CD14-positive monocyte (primary cell): ENCODE measurements at regions not wholly inside any gene's neighbourhood (a gene's known extent, or its start where the extent isn't known, plus 50 kb on each side); places are given as distances from the start of the nearest gene placed in this dataset.
"Not testable (repeated sequence)": the region's sequence is repeated elsewhere in the genome, so short reads cannot be mapped to it uniquely, and the experiment has no call there.

Experiments used
- DNase-seq, 3 donors: peaks; one replicate each; pipeline ENCODE4 v3.0.0-alpha.2; 2011 to 2022
- H2AFZ ChIP-seq: 2 replicates; pipeline ENCODE4 v1.6.0; 2012; ENCODE audit warnings: mild to moderate bottlenecking, low read depth, low read length, inconsistent platforms; ENCODE audit not compliant: insufficient read depth, poor library complexity, severe bottlenecking
- H3K27ac ChIP-seq, 2 donors: 1 replicate in 1 of 2; 2 replicates in 1 of 2; pipeline ENCODE4 v1.5.1; 2012 to 2013; ENCODE audit warnings: low read length in 2 of 2, control low read depth in 1 of 2, inconsistent platforms in 1 of 2, low read depth in 1 of 2, mild to moderate bottlenecking in 1 of 2
- H3K27me3 ChIP-seq, 2 donors: one replicate each; pipeline versions ENCODE4 v1.6.0 to v1.6.1; 2011 to 2013; ENCODE audit warnings: low read length in 2 of 2; ENCODE audit not compliant: control insufficient read depth in 2 of 2, insufficient read depth in 2 of 2
- H3K36me3 ChIP-seq, 2 donors: replicated peaks in 1 of 2; 1 replicate in 1 of 2; 2 replicates in 1 of 2; pipeline versions ENCODE4 v1.5.1 to v1.6.1; 2012 to 2013; ENCODE audit warnings: low read length in 2 of 2, control low read depth in 1 of 2, inconsistent platforms in 1 of 2, mild to moderate bottlenecking in 1 of 2; ENCODE audit not compliant: insufficient read depth in 2 of 2, control insufficient read depth in 1 of 2
- H3K4me1 ChIP-seq, 2 donors: 1 replicate in 1 of 2; 2 replicates in 1 of 2; pipeline versions ENCODE4 v1.5.1 to v1.6.1; 2012 to 2013; ENCODE audit warnings: low read length in 2 of 2, control low read depth in 1 of 2, inconsistent platforms in 1 of 2, mild to moderate bottlenecking in 1 of 2, moderate library complexity in 1 of 2; ENCODE audit not compliant: insufficient read depth in 2 of 2, control insufficient read depth in 1 of 2
- H3K4me2 ChIP-seq: replicated peaks from 2 replicates; pipeline ENCODE3; 2012; ENCODE audit warnings: low read length, moderate library complexity, mild to moderate bottlenecking; ENCODE audit not compliant: poor library complexity, severe bottlenecking; ENCODE audit errors: extremely low read depth
- H3K4me3 ChIP-seq, 3 experiments: fragments of 200-600 bp in 1 of 3; sonication (generic) in 1 of 3; replicated peaks in 1 of 3; 1 replicate in 2 of 3; 2 replicates in 1 of 3; pipeline ENCODE4 v1.5.1; 2011 to 2013; ENCODE audit warnings: low read length in 3 of 3, mild to moderate bottlenecking in 3 of 3, control low read depth in 2 of 3, low read depth in 2 of 3, inconsistent platforms in 1 of 3, moderate library complexity in 1 of 3
- H3K79me2 ChIP-seq: 2 replicates; pipeline ENCODE4 v1.6.0; 2012; ENCODE audit warnings: mild to moderate bottlenecking, control low read depth, inconsistent platforms, low read length, moderate library complexity; ENCODE audit not compliant: insufficient read depth
- H3K9ac ChIP-seq: 2 replicates; pipeline ENCODE4 v1.6.0; 2017; ENCODE audit warnings: low read length, mild to moderate bottlenecking; ENCODE audit not compliant: insufficient read depth, poor library complexity, severe bottlenecking
- H3K9me3 ChIP-seq, 2 donors: replicated peaks in 1 of 2; 1 replicate in 1 of 2; 2 replicates in 1 of 2; pipeline versions ENCODE4 v1.5.1 to v1.6.1; 2012 to 2013; ENCODE audit warnings: low read length in 2 of 2, control low read depth in 1 of 2; ENCODE audit not compliant: control insufficient read depth in 1 of 2, insufficient read depth in 1 of 2
- H4K20me1 ChIP-seq: 2 replicates; pipeline ENCODE4 v1.6.0; 2012; ENCODE audit warnings: mild to moderate bottlenecking, low read length, control low read depth, moderate library complexity; ENCODE audit not compliant: insufficient read depth
- H3K27ac Mint-ChIP-seq, 7 donors: one replicate each; pipeline ENCODE4 v1.8.0; 2020; ENCODE audit warnings: mild to moderate bottlenecking in 7 of 7, mixed read lengths in 7 of 7, moderate library complexity in 6 of 7, inconsistent platforms in 2 of 7
- H3K27me3 Mint-ChIP-seq, 3 donors: one replicate each; pipeline ENCODE4 v1.8.0; 2021 to 2022; ENCODE audit warnings: low read depth in 3 of 3, mild to moderate bottlenecking in 3 of 3, mixed read lengths in 3 of 3, moderate library complexity in 3 of 3, inconsistent platforms in 1 of 3
- H3K36me3 Mint-ChIP-seq, 2 donors: one replicate each; pipeline ENCODE4 v1.8.0; 2020; ENCODE audit warnings: mixed read lengths in 2 of 2, inconsistent platforms in 1 of 2, mild to moderate bottlenecking in 1 of 2
- H3K4me1 Mint-ChIP-seq: one replicate; pipeline ENCODE4 v1.8.0; 2020; ENCODE audit warnings: mild to moderate bottlenecking, mixed read lengths
- H3K4me3 Mint-ChIP-seq, 2 donors: one replicate each; pipeline ENCODE4 v1.8.0; 2020; ENCODE audit warnings: mild to moderate bottlenecking in 2 of 2, mixed read lengths in 2 of 2, moderate library complexity in 1 of 2
- H3K9me3 Mint-ChIP-seq, 7 donors: one replicate each; pipeline ENCODE4 v1.8.0; 2020 to 2022; ENCODE audit warnings: mixed read lengths in 7 of 7, mild to moderate bottlenecking in 6 of 7, moderate library complexity in 6 of 7, inconsistent platforms in 2 of 7
- WGBS: methylation state at CpG from one replicate; pipeline ENCODE4 v1.1.5; 2013; ENCODE audit warnings: missing lambda C conversion rate; ENCODE audit not compliant: insufficient coverage; 5-methylcytosine and 5-hydroxymethylcytosine counted together
- intact Hi-C, 2 donors: fragments of 100-400 bp; cut with micrococcal nuclease; formaldehyde crosslinking; loops; one replicate each; pipeline versions ENCODE4 v1.15.0 to v1.15.1; 2023
- TF ChIP-seq, protein P1 (sequence below): fragments of 200-600 bp; IDR thresholded peaks from one replicate; pipeline ENCODE4 v1.8.0; 2022; ENCODE audit warnings: antibody characterized with exemption, mild to moderate bottlenecking

DNA sequence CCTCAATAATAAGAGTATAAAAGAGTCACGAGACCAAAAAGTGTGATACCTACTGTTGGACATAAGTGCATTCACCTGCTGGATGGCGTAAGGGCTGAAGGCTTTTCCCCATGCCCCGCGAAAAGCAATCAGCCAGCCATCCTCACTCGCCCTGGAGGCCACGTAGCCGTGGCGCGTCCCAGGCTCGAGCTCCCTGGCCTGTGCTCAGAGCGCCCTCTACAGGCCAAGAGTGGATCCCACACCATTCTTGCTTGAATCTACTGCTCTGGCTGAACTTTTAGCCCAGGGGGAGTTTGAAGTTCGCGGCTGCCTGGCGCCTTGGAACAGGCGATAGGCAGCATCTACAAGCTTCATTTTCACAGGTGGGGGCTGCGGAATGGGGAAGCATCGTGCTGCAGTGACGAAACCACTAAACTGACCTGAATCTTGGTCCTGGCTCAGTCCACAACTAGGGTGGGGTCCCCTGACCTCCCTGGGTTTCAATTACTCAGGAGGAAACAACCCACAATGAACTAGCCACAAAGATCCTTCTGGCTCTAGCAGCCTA lies 70.3 kb upstream of the SERBP1 start:
- no peaks in the 10 kb centered on the region for H4K20me1 ChIP-seq
- H3K4me3 Mint-ChIP-seq, result no peak overlapping the region
- no peaks in the 10 kb centered on the region for H3K36me3 Mint-ChIP-seq
- peak; percentile 66 to 73 (median 69) for DNase-seq
- H3K27me3 ChIP-seq, result no peaks in the 10 kb centered on the region
- no peak overlapping the region for H3K27ac Mint-ChIP-seq
- H3K4me3 ChIP-seq, result no peak overlapping the region
- no peak overlapping the region for H3K4me2 ChIP-seq
- intact Hi-C loops, result loop anchor here (5.0 to 10.0 kb wide), 2 partner anchors 156 to 268 kb away; no protein-coding TSS in a partner anchor
- no peaks in the 10 kb centered on the region for H3K4me1 ChIP-seq
- H2AFZ ChIP-seq, result peak overlapping the region; percentile 2
- H3K9me3 ChIP-seq, result no peaks in the 10 kb centered on the region
- H3K79me2 ChIP-seq, result no peaks in the 10 kb centered on the region
- under 1% methylated on average over 17 of the region's 18 CpGs for WGBS
- H3K4me1 Mint-ChIP-seq, result peaks cover 6% of the 10 kb centered on the region
- H3K9ac ChIP-seq, result no peak overlapping the region
- H3K27me3 Mint-ChIP-seq, result peaks cover 0 to 2% (median 1%) of the 10 kb centered on the region in 3 donors
- H3K27ac ChIP-seq, result no peak overlapping the region
- peaks cover 0 to 2% (median 0%) of the 10 kb centered on the region in 7 donors for H3K9me3 Mint-ChIP-seq
- TF ChIP-seq, protein P1, sequence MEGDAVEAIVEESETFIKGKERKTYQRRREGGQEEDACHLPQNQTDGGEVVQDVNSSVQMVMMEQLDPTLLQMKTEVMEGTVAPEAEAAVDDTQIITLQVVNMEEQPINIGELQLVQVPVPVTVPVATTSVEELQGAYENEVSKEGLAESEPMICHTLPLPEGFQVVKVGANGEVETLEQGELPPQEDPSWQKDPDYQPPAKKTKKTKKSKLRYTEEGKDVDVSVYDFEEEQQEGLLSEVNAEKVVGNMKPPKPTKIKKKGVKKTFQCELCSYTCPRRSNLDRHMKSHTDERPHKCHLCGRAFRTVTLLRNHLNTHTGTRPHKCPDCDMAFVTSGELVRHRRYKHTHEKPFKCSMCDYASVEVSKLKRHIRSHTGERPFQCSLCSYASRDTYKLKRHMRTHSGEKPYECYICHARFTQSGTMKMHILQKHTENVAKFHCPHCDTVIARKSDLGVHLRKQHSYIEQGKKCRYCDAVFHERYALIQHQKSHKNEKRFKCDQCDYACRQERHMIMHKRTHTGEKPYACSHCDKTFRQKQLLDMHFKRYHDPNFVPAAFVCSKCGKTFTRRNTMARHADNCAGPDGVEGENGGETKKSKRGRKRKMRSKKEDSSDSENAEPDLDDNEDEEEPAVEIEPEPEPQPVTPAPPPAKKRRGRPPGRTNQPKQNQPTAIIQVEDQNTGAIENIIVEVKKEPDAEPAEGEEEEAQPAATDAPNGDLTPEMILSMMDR, result peak; percentile 97
- no peaks in the 10 kb centered on the region for H3K36me3 ChIP-seq

- Histone ChIP-seq H3K9ac (no peak overlapping the region), H3K9me3 (peaks cover 0 to 7% of the 10 kb centered on the region in 2 donors), H3K36me3 (no peaks in the 10 kb centered on the region), H4K20me1 (no peaks in the 10 kb centered on the region), H3K4me1 (no peaks in the 10 kb centered on the region), H3K79me2 (no peaks in the 10 kb centered on the region), H3K27ac (no peak overlapping the region), H3K4me3 (no peak overlapping the region), H3K27me3 (no peaks in the 10 kb centered on the region), H2AFZ (no peak overlapping the region), H3K4me2 (no peak overlapping the region)
- H3K36me3 Mint-ChIP-seq, result no peaks in the 10 kb centered on the region
- peaks cover 5% of the 10 kb centered on the region for H3K4me1 Mint-ChIP-seq
- no peak for DNase-seq
- TF ChIP-seq, protein P1, result no peak
- no peak overlapping the region for H3K27ac Mint-ChIP-seq
- H3K9me3 Mint-ChIP-seq, result peaks cover 0 to 12% (median 2%) of the 10 kb centered on the region in 7 donors
- 100% methylated on average over 2 of the region's 2 CpGs for WGBS
- H3K4me3 Mint-ChIP-seq, result no peak overlapping the region
- peaks cover 0 to 1% (median 0%) of the 10 kb centered on the region in 3 donors for H3K27me3 Mint-ChIP-seq
- intact Hi-C loops, result loop anchor here (5.0 to 10.0 kb wide), 2 partner anchors 159 to 272 kb away; no protein-coding TSS in a partner anchor
These were observed 73.8 kb upstream of the SERBP1 start for GRCh38 chr1:67503974-67504373.

- H3K4me3 ChIP-seq, intact Hi-C loops, DNase-seq, H3K27ac ChIP-seq, H3K27me3 Mint-ChIP-seq, H3K36me3 ChIP-seq, H3K27ac Mint-ChIP-seq, H4K20me1 ChIP-seq, H3K79me2 ChIP-seq, H2AFZ ChIP-seq, H3K9ac ChIP-seq, H3K4me1 Mint-ChIP-seq, H3K36me3 Mint-ChIP-seq, H3K4me3 Mint-ChIP-seq, H3K4me2 ChIP-seq, H3K27me3 ChIP-seq, H3K4me1 ChIP-seq: not testable (repeated sequence)
- WGBS, result 100% methylated on average over 2 of the region's 11 CpGs
- H3K9me3 ChIP-seq, result peaks cover 10 to 30% of the 10 kb centered on the region in 2 donors
- H3K9me3 Mint-ChIP-seq, result peaks cover 10 to 46% (median 36%) of the 10 kb centered on the region in 7 donors
These were observed 83.4 kb upstream of the SERBP1 start for GRCh38 chr1:67513392-67514294.
